SK-N-MC (cell line): ENCODE measurements at regions not wholly inside any gene's neighbourhood (a gene's known extent, or its start where the extent isn't known, plus 50 kb on each side); places are given as distances from the start of the nearest gene placed in this dataset.

Experiments used
- EZH2 ChIP-seq: fragments of 200-600 bp; sonication (generic); IDR thresholded peaks from one replicate; pipeline ENCODE4 v1.6.1; 2017; ENCODE audit warnings: antibody characterized with exemption
- POLR2AphosphoS5 ChIP-seq: IDR thresholded peaks from 2 replicates; pipeline ENCODE4 v1.6.1; 2012; ENCODE audit warnings: mild to moderate bottlenecking, low read depth, low read length, borderline replicate concordance

DNA sequence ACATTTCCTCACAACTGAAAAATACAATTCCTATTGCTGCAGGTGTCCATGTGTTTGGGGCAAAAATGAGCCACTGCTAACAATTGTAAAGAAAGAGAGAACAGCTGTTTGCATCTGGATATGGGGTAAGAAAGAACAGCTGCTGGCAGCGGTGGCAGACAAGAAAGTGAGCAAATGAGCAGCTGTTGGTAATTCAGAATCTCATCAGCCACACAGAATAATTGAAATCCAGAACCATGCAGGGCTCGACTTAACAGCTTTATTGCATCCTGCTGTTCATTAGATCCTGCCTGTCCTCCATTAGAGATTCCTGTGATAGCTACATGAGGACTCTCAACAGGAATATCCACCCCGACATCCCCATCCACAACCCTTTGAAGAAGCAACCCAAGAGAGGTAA lies 62.5 kb upstream of the TSPAN8 start:
- TF ChIP-seq POLR2AphosphoS5 (no peak), EZH2 (no peak)
